H1 (cell line): ENCODE measurements at regions not wholly inside any gene's neighbourhood (a gene's known extent, or its start where the extent isn't known, plus 50 kb on each side); places are given as distances from the start of the nearest gene placed in this dataset.

Source experiments
- CHD7 ChIP-seq: fragments of 300-600 bp; sonication (generic); IDR thresholded peaks from 2 replicates; pipeline ENCODE4 v1.7.1; 2012; ENCODE audit warnings: low read length, moderate library complexity, mild to moderate bottlenecking, inconsistent platforms; ENCODE audit not compliant: insufficient replicate concordance
- FOSL1 ChIP-seq: IDR thresholded peaks from 2 replicates; pipeline ENCODE4 v1.6.1; 2011; ENCODE audit warnings: mild to moderate bottlenecking, low read depth, low read length, moderate library complexity; ENCODE audit not compliant: insufficient read depth
- SIRT6 ChIP-seq: IDR thresholded peaks from one replicate; pipeline ENCODE4 v1.7.1; 2012; ENCODE audit warnings: low read length, inconsistent platforms

- TF ChIP-seq CHD7 (no peak), FOSL1 (no peak), SIRT6 (no peak)
- TF ChIP-seq, all 59 proteins: peak for 0
These were observed 1624.8 kb upstream of the FLRT2 start (continued) for GRCh38 chr14:83905157-83905556.
